ENCODE measurements at regions not wholly inside any gene's neighbourhood (a gene's known extent, or its start where the extent isn't known, plus 50 kb on each side); places are given as distances from the start of the nearest gene placed in this dataset.
"Not testable (repeated sequence)": the region's sequence is repeated elsewhere in the genome, so short reads cannot be mapped to it uniquely, and the experiment has no call there.

DNA sequence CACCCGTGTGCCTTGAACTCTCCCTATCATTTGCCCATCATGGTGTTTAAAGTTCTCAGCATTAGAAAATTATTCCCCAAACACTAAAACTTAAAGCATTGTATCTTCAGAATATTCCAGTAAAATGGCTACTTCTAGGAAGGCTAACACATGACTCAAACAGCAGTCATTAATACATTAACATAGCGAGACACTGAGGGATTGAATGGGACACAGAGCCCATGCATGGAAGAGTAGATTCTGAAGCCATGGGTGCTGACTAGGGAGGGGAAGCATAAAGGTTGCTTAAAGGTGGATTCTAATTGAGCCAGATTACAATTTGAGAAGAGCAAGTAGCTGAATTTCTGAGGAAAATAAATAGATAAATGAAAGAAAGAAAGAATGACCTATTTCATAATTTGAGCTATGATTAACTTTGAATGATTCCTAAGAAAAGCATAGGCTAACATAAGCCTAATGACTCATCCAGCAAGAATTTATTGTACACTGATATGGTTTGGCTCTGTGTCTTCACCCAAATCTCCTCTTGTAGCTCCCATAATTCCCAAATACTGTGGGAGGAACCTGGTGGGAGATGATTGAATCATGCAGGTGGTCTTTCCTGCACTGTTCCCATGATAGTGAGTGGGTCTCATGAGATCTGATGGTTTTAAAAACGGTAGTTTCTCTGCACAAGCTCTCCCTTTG is 79.8 kb upstream of the PIK3C3 start:
- in situ Hi-C loops (cut with MboI; ENCODE audit: low pct_unique_long_range_greater_than_20kb, low sequenced_read_pairs, unreplicated experiment): no loop called here
- TF ChIP-seq, protein P1, sequence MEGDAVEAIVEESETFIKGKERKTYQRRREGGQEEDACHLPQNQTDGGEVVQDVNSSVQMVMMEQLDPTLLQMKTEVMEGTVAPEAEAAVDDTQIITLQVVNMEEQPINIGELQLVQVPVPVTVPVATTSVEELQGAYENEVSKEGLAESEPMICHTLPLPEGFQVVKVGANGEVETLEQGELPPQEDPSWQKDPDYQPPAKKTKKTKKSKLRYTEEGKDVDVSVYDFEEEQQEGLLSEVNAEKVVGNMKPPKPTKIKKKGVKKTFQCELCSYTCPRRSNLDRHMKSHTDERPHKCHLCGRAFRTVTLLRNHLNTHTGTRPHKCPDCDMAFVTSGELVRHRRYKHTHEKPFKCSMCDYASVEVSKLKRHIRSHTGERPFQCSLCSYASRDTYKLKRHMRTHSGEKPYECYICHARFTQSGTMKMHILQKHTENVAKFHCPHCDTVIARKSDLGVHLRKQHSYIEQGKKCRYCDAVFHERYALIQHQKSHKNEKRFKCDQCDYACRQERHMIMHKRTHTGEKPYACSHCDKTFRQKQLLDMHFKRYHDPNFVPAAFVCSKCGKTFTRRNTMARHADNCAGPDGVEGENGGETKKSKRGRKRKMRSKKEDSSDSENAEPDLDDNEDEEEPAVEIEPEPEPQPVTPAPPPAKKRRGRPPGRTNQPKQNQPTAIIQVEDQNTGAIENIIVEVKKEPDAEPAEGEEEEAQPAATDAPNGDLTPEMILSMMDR (IDR thresholded peaks at IDR 0.05; ENCODE audit: extremely low read depth, insufficient read depth, missing control alignments): no peak
- DNase-seq (ENCODE audit: low spot score): no peak

DNA sequence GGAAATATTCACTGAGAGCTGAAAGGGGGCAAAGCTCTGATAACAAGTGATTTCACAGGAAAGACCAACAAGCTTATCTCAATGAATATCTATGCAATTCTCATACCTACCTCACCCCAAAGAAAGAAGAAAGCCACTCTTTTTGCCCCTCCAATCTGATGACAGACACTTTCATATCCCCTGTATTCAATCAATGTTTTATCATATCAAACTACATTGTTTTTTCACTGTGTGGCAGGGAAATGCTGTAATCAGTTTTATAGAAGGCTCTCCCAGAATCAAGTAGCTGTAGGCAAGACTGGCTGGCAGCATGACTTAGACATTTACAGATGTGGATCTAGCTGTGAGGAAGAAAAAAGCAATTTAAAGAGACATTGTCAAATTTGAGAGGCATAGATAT is 81.3 kb upstream of the PIK3C3 start:
- DNase-seq (ENCODE audit: low spot score): no peak
- TF ChIP-seq, protein P1 (IDR thresholded peaks at IDR 0.05; ENCODE audit: extremely low read depth, insufficient read depth, missing control alignments): no peak
- in situ Hi-C loops (cut with MboI; ENCODE audit: low pct_unique_long_range_greater_than_20kb, low sequenced_read_pairs, unreplicated experiment): no loop called here

- no peak for DNase-seq (ENCODE audit: low spot score)
- TF ChIP-seq, protein P1 (IDR thresholded peaks at IDR 0.05; ENCODE audit: extremely low read depth, insufficient read depth, missing control alignments): no peak
- in situ Hi-C loops (cut with MboI; ENCODE audit: low pct_unique_long_range_greater_than_20kb, low sequenced_read_pairs, unreplicated experiment): no loop called here
Measured at GRCh38 chr18:41872206-41872605, 82.8 kb upstream of the PIK3C3 start.

DNA sequence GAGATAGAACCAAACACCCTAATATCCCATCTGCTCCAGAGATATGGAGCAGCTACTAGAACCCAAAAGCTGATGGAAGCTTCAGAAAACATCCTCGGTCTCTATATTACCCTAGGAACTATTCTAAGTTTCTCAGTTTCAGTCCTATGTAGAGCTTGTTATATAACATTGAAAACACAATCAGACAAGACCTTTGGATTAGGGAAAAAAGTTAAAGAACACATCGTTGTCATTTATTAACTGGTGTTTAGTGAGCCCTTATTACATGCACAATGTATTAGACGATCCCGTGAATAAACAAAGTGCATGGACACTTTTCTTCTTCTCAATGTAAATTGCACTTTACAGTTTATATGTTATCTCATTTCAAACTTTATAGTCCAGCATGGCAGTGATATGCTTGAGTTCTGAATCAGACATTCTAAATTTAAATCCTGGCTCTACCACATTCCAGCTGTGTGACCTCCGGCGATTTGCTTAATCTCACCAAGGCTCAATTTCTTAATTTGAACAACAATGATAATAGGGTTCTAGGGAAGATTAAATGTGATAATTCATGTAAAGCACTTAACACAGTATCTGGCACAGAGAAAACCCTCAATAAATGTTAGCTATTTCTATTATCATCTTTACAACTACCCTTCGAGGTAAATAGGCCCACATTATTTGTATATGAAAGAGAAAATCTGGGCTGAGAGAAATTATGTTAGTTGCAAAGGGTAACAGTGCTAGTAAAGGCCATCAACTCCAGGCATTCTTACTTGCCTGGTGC is 83.6 kb upstream of the PIK3C3 start:
- TF ChIP-seq, protein P1 (IDR thresholded peaks at IDR 0.05; ENCODE audit: extremely low read depth, insufficient read depth, missing control alignments): no peak
- in situ Hi-C loops (cut with MboI; ENCODE audit: low pct_unique_long_range_greater_than_20kb, low sequenced_read_pairs, unreplicated experiment): no loop called here
- DNase-seq (ENCODE audit: low spot score): no peak

DNA sequence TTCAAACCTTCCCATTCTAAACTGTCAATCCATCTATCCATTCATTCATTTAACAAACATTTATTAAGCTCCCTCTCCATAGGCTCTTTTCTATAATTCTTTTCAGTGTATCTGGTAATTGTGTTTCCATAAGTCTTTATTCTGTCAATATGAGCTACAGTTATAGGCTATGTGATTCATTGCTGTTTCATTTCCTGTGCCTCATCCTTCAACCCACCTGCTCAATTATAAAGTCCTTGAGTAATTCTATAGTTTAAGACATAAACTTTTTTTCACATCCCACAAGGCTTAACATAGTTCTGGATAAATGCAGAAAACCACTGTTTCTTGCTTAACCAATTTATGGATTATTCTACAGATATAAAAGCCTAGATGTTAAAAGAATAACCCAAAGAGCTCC is 84.2 kb upstream of the PIK3C3 start:
- TF ChIP-seq, protein P1 (IDR thresholded peaks at IDR 0.05; ENCODE audit: extremely low read depth, insufficient read depth, missing control alignments): no peak

GRCh38 chr18:41870191-41870590 is 84.8 kb upstream of the PIK3C3 start:
- TF ChIP-seq, protein P1 (IDR thresholded peaks at IDR 0.05; ENCODE audit: extremely low read depth, insufficient read depth, missing control alignments): no peak
- in situ Hi-C loops (cut with MboI; ENCODE audit: low pct_unique_long_range_greater_than_20kb, low sequenced_read_pairs, unreplicated experiment): no loop called here
- no peak for DNase-seq (ENCODE audit: low spot score)

More for the DNA sequence above, 84.2 kb upstream of the PIK3C3 start:
- in situ Hi-C loops (cut with MboI; ENCODE audit: low pct_unique_long_range_greater_than_20kb, low sequenced_read_pairs, unreplicated experiment): no loop called here
- DNase-seq (ENCODE audit: low spot score): no peak

- in situ Hi-C loops (cut with MboI; ENCODE audit: low pct_unique_long_range_greater_than_20kb, low sequenced_read_pairs, unreplicated experiment); DNase-seq (ENCODE audit: low spot score): not testable (repeated sequence)
Measured at GRCh38 chr18:41865796-41866195, 89.2 kb upstream of the PIK3C3 start.
